Activated CD4-positive, alpha-beta T cell treated with anti-CD3 and anti-CD28 coated beads for 4 hours (primary cell): ENCODE measurements at regions not wholly inside any gene's neighbourhood (a gene's known extent, or its start where the extent isn't known, plus 50 kb on each side); places are given as distances from the start of the nearest gene placed in this dataset.
A peak's percentile ranks its signal among the peaks of the same experiment; 100 is the strongest.

Experiments
- DNase-seq, 2 donors: peaks; one replicate each; pipeline ENCODE4 v3.0.0-alpha.2; 2020

- DNase-seq, result no peak
These were observed 54.6 kb upstream of the PARM1 start for GRCh38 chr4:74878323-74878722.

GRCh38 chr4:74875451-74875850 is 57.5 kb upstream of the PARM1 start:
- DNase-seq, result no peak

- peak in 1 of 2 donors; percentile 4 for DNase-seq
These were observed 58.1 kb upstream of the PARM1 start for GRCh38 chr4:74874753-74875367.

GRCh38 chr4:74873545-74874301 is 59.2 kb upstream of the PARM1 start:
- no peak for DNase-seq

GRCh38 chr4:74858921-74859562 is 64.7 kb upstream of the BTC start:
- DNase-seq, result no peak

- DNase-seq, result no peak
These were observed 61.6 kb upstream of the BTC start for GRCh38 chr4:74855879-74856278.

GRCh38 chr4:74848774-74849173 is 54.5 kb upstream of the BTC start:
- no peak for DNase-seq

- no peak for DNase-seq
These were observed 51.5 kb upstream of the BTC start for GRCh38 chr4:74845834-74846233.
